GM21528 (cell line): ENCODE measurements at regions not wholly inside any gene's neighbourhood (a gene's known extent, or its start where the extent isn't known, plus 50 kb on each side); places are given as distances from the start of the nearest gene placed in this dataset.

ENCODE experiments used
- ATAC-seq: cut with Tn5 transposase; IDR thresholded peaks from one replicate; pipeline ENCODE4 v1.9.1; 2021; ENCODE audit warnings: mild to moderate bottlenecking, moderate library complexity; ENCODE audit not compliant: unreplicated experiment, low FRiP score

DNA sequence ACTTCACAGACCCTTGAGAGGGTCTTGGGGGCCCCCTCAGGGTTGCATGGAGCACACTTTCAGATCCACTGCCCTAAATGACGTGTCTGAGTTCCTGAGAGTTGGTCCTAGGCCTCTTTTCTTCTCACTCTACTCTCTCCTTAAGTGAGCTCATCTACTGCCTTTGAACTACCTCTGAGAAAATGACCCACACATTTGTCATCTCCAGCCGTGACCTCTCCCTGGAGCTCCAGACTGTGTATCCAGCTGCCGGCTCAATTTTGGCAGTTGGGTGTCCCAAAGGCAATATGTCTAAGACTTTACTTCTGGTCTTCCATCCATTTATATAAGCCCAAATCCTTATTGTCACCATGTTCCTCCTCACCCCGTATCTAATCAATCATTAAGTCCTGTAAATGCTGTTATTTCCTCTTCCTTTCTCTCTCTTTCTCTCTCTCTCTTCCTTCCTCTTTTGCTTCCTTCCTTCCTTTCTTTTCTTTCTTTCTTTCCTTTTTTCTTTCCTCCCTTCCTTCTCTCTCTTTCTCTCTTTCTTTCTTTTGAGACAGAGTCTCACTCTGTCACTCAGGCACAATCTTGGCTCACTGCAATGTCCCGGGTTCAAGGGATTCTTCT is 51.2 kb upstream of the HSPA9 start:
- no peak for ATAC-seq

DNA sequence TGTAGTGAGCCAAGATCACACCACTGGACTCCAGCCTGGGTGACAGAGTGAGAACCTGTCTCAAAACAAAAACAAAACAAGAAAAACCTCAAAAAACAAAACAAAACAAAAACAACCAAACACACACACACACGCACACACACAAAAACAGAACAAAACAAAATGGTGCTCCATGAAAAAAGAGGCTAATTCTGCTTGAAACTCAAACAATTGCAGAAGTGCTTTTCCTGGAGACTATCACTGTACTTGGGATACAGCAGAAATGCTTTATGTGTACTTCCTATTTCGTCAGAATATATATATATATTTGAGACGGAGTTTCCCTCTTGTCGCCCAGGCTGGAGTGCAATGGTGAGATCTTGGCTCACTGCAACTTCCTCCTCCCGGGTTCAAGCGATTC is 49.9 kb upstream of the HSPA9 start:
- no peak for ATAC-seq
